HCT116 (cell line): ENCODE measurements at regions not wholly inside any gene's neighbourhood (a gene's known extent, or its start where the extent isn't known, plus 50 kb on each side); places are given as distances from the start of the nearest gene placed in this dataset.

Source experiments
- ATAC-seq: fragments of 200-7000 bp; cut with Tn5 transposase; 2 replicates; pipeline ENCODE4 v1.9.1; 2020; ENCODE audit warnings: mild to moderate bottlenecking, moderate library complexity
- BruUV-seq: library from RNA; stranded (reverse); fragments of 400-500 nt; replicated peaks from 2 replicates; lab custom pipeline; 2021; lab: Mats Ljungman, UMichigan
- CTCF ChIA-PET: fragments of 300-600 bp; sonication (Branson Sonifier 250); formaldehyde crosslinking; loops from one replicate; lab custom pipeline; 2021; ENCODE audit warnings: antibody characterized with exemption; lab: Charles Lee
- POLR2A ChIA-PET: fragments of 300-600, 350-600 bp; sonication (Branson Sonifier 250); formaldehyde crosslinking; loops from one replicate; lab custom pipeline; 2021; ENCODE audit warnings: antibody characterized with exemption; lab: Charles Lee
- RAD21 ChIA-PET, 2 experiments: fragments of 300-600 bp; sonication (Branson Sonifier 250); formaldehyde crosslinking; loops; one replicate each; lab custom pipeline; 2023; ENCODE audit warnings: low total read pairs in 2 of 2; ENCODE audit not compliant: uncharacterized antibody in 2 of 2, unreplicated experiment in 2 of 2, low non-redundant PET in 1 of 2; lab: Charles Lee
- DNase-seq: peaks from one replicate; pipeline ENCODE4 v3.0.0-alpha.2; 2010; ENCODE audit warnings: low read depth, low spot score
- H2AFZ ChIP-seq: fragments of 200-600 bp; shearing (Covaris generic), sonication (generic); 2 replicates; pipeline ENCODE4 v1.6.1; 2017; ENCODE audit warnings: low read depth, mixed run types, mixed read lengths, antibody characterized with exemption, low read length; ENCODE audit not compliant: poor library complexity, severe bottlenecking
- H3K27ac ChIP-seq: 2 replicates; pipeline ENCODE4 v1.5.1; 2012; ENCODE audit warnings: low read depth, low read length
- H3K27me3 ChIP-seq: fragments of 200-600 bp; sonication (generic); 2 replicates; pipeline ENCODE4 v1.6.1; 2016; ENCODE audit warnings: mixed run types, low read length, mixed read lengths; ENCODE audit not compliant: insufficient read depth
- H3K36me3 ChIP-seq, 2 experiments: fragments of 200-500 bp in 1 of 2; fragments of 200-600 bp in 1 of 2; sonication (Bioruptor generic) in 1 of 2; sonication (generic) in 1 of 2; 2 replicates each; pipeline versions ENCODE4 v1.5.1 to v1.6.1; 2014 to 2016; ENCODE audit warnings: low read length in 2 of 2, inconsistent platforms in 1 of 2, mixed read lengths in 1 of 2, mixed run types in 1 of 2; ENCODE audit not compliant: insufficient read depth in 2 of 2, control insufficient read depth in 1 of 2
- H3K4me1 ChIP-seq, 2 experiments: fragments of 200-600 bp in 1 of 2; sonication (generic) in 1 of 2; 2 replicates each; pipeline versions ENCODE4 v1.5.1 to v1.6.1; 2012 to 2017; ENCODE audit warnings: low read length in 2 of 2, inconsistent platforms in 1 of 2, mild to moderate bottlenecking in 1 of 2, mixed read lengths in 1 of 2, mixed run types in 1 of 2, moderate library complexity in 1 of 2; ENCODE audit not compliant: insufficient read depth in 2 of 2, control insufficient read depth in 1 of 2
- H3K4me2 ChIP-seq: fragments of 200-600 bp; sonication (generic); 2 replicates; pipeline ENCODE4 v1.6.1; 2017; ENCODE audit warnings: mixed run types, low read length, mixed read lengths
- H3K4me3 ChIP-seq, 2 experiments: fragments of 200-600 bp in 1 of 2; sonication (generic) in 1 of 2; replicated peaks in 1 of 2; 2 replicates each; pipeline ENCODE4 v1.5.1; 2011 to 2016; ENCODE audit warnings: low read length in 2 of 2, control low read depth in 1 of 2, low read depth in 1 of 2, mild to moderate bottlenecking in 1 of 2, mixed read lengths in 1 of 2, mixed run types in 1 of 2
- H3K79me2 ChIP-seq: fragments of 200-600 bp; sonication (generic); 2 replicates; pipeline ENCODE4 v1.6.1; 2017; ENCODE audit warnings: mild to moderate bottlenecking, mixed run types, low read length, moderate library complexity, mixed read lengths; ENCODE audit not compliant: insufficient read depth
- H3K9ac ChIP-seq: fragments of 200-600 bp; sonication (generic); 2 replicates; pipeline ENCODE4 v1.6.1; 2016; ENCODE audit warnings: low read length, mixed read lengths
- H3K9me2 ChIP-seq: fragments of 200-600 bp; sonication (generic), shearing (Covaris generic); 2 replicates; pipeline ENCODE4 v1.6.1; 2017; ENCODE audit warnings: mixed run types, mild to moderate bottlenecking, moderate library complexity; ENCODE audit not compliant: insufficient read depth
- H3K9me3 ChIP-seq, 2 experiments: fragments of 200-500 bp in 1 of 2; fragments of 200-600 bp in 1 of 2; sonication (Bioruptor generic) in 1 of 2; sonication (generic) in 1 of 2; 2 replicates each; pipeline ENCODE4 v1.6.1; 2014 to 2017; ENCODE audit warnings: low read length in 2 of 2, mixed read lengths in 2 of 2, inconsistent platforms in 1 of 2, low read depth in 1 of 2, mild to moderate bottlenecking in 1 of 2, mixed run types in 1 of 2, moderate library complexity in 1 of 2; ENCODE audit not compliant: control insufficient read depth in 1 of 2, insufficient read depth in 1 of 2
- H4K20me1 ChIP-seq: fragments of 200-600 bp; sonication (generic), shearing (Covaris generic); 2 replicates; pipeline ENCODE4 v1.6.1; 2017; ENCODE audit warnings: mixed run types, mild to moderate bottlenecking, moderate library complexity; ENCODE audit not compliant: insufficient read depth
- ATF3 ChIP-seq: IDR thresholded peaks from 2 replicates; pipeline ENCODE4 v1.6.1; 2012
- CBX3 ChIP-seq: IDR thresholded peaks from 2 replicates; pipeline ENCODE4 v1.6.1; 2012; ENCODE audit warnings: low read depth
- CEBPB ChIP-seq: IDR thresholded peaks from 2 replicates; pipeline ENCODE4 v1.6.1; 2012; ENCODE audit warnings: low read depth
- CTCF ChIP-seq, 3 experiments: fragments of 200-600 bp in 1 of 3; sonication (generic) in 1 of 3; IDR thresholded peaks in 2 of 3; conservative IDR thresholded peaks in 1 of 3; 2 replicates each; pipeline ENCODE4 v1.5.1; 2012 to 2017; ENCODE audit warnings: low read depth in 2 of 3, low read length in 2 of 3, antibody characterized with exemption in 1 of 3, borderline replicate concordance in 1 of 3, control low read depth in 1 of 3, mild to moderate bottlenecking in 1 of 3, mixed read lengths in 1 of 3, mixed run types in 1 of 3, moderate library complexity in 1 of 3; ENCODE audit not compliant: insufficient read depth in 1 of 3
- EZH2phosphoT487 ChIP-seq: fragments of 200-600 bp; IDR thresholded peaks from 2 replicates; pipeline ENCODE4 v1.6.1; 2018; ENCODE audit warnings: antibody characterized with exemption, borderline replicate concordance
- JUND ChIP-seq: IDR thresholded peaks from 2 replicates; pipeline ENCODE4 v1.6.1; 2012
- POLR2A ChIP-seq: IDR thresholded peaks from 2 replicates; pipeline ENCODE4 v1.7.0; 2011; ENCODE audit warnings: borderline replicate concordance; ENCODE audit not compliant: insufficient read depth, insufficient read length; ENCODE audit errors: extremely low read depth
- RAD21 ChIP-seq: IDR thresholded peaks from 2 replicates; pipeline ENCODE4 v1.6.1; 2012; ENCODE audit warnings: low read depth, mild to moderate bottlenecking
- SIN3A ChIP-seq: IDR thresholded peaks from 2 replicates; pipeline ENCODE4 v1.6.1; 2012; ENCODE audit warnings: low read depth
- SP1 ChIP-seq: IDR thresholded peaks from 2 replicates; pipeline ENCODE4 v1.6.1; 2012; ENCODE audit warnings: low read depth
- SRF ChIP-seq: IDR thresholded peaks from 2 replicates; pipeline ENCODE4 v1.6.1; 2012; ENCODE audit warnings: low read depth
- YY1 ChIP-seq: IDR thresholded peaks from 2 replicates; pipeline ENCODE4 v1.6.1; 2011; ENCODE audit warnings: low read length, low read depth, moderate library complexity, mild to moderate bottlenecking; ENCODE audit not compliant: insufficient replicate concordance; ENCODE audit errors: extremely low read depth
- ZBTB33 ChIP-seq: IDR thresholded peaks from 2 replicates; pipeline ENCODE4 v1.6.1; 2011; ENCODE audit warnings: mild to moderate bottlenecking, low read length, moderate library complexity; ENCODE audit not compliant: insufficient replicate concordance; ENCODE audit errors: extremely low read depth
- ZFX ChIP-seq: fragments of 450-650 bp; IDR thresholded peaks from 2 replicates; pipeline ENCODE4 v1.6.1; 2017
- intact Hi-C: fragments of 100-400 bp; cut with micrococcal nuclease; formaldehyde crosslinking; loops from 2 replicates; pipeline ENCODE4 v1.10.0; 2022

GRCh38 chr7:81427461-81427860, 342.4 kb downstream of the HGF start (continued):
- TF ChIP-seq CEBPB, result no peak

- H4K20me1 ChIP-seq, result no peaks in the 10 kb centered on the region
- H3K9me2 ChIP-seq, result no peaks in the 10 kb centered on the region; the same call in 1 of the 2 replicates
- H3K36me3 ChIP-seq, result no peaks in the 10 kb centered on the region
- H3K27ac ChIP-seq, result no peak overlapping the region
- H3K4me1 ChIP-seq, result no peaks in the 10 kb centered on the region
- ATAC-seq (no peak), DNase-seq (no peak)
- TF ChIP-seq POLR2A, result no peak
- TF ChIP-seq YY1, result no peak
- CTCF ChIA-PET, result interaction anchor here (1.8 kb wide), 1 partner anchor 49 kb away, joined by 4 read pairs; no protein-coding TSS in a partner anchor
- no peak overlapping the region for H3K4me2 ChIP-seq
- H3K4me3 ChIP-seq, result no peak overlapping the region
- H2AFZ ChIP-seq, result peak overlapping the region; percentile 7
- H3K9me3 ChIP-seq, result no peaks in the 10 kb centered on the region
- H3K9ac ChIP-seq, result no peak overlapping the region
- RAD21 ChIA-PET, result no interaction called here
- intact Hi-C loops, result no loop called here
- POLR2A ChIA-PET, result no interaction called here
- BruUV-seq, result no TSS peak
- no peaks in the 10 kb centered on the region for H3K79me2 ChIP-seq
- no peaks in the 10 kb centered on the region for H3K27me3 ChIP-seq
These were observed 349.2 kb downstream of the HGF start for GRCh38 chr7:81420526-81421226.

GRCh38 chr7:81419731-81420130, 350.1 kb downstream of the HGF start:
- no peak overlapping the region for H3K4me2 ChIP-seq
- no peak for TF ChIP-seq CTCF (IDR thresholded peaks at IDR 0.05 in 2 of 3, conservative IDR thresholded peaks at IDR 0.05 in 1 of 3; ENCODE audit: borderline replicate concordance in 1 of 3, insufficient read depth in 1 of 3, low read depth in 2 of 3, low read length in 2 of 3)
- TF ChIP-seq RAD21, result no peak
- TF ChIP-seq ZBTB33, result no peak
- no peak for TF ChIP-seq SRF
- TF ChIP-seq JUND, result no peak
- no peak for TF ChIP-seq SIN3A
- no peak for TF ChIP-seq ATF3
- no peak for TF ChIP-seq CBX3
- TF ChIP-seq ZFX, result no peak
- TF ChIP-seq EZH2phosphoT487, result no peak
- TF ChIP-seq YY1, result no peak
- no peak for TF ChIP-seq CEBPB
- TF ChIP-seq SP1, result no peak
- H3K27me3 ChIP-seq, result no peaks in the 10 kb centered on the region
- no peaks in the 10 kb centered on the region for H3K79me2 ChIP-seq
- H3K9me2 ChIP-seq, result no peaks in the 10 kb centered on the region
- POLR2A ChIA-PET, result no interaction called here
- DNase-seq, result no peak
- CTCF ChIA-PET, result interaction anchor here (1.8 kb wide), 1 partner anchor 50 kb away, joined by 4 read pairs; no protein-coding TSS in a partner anchor
- H3K27ac ChIP-seq, result no peak overlapping the region
- 0 out of 4 replicates have a peak, but pooled peaks cover 0 to 1% of the 10 kb centered on the region in 2 experiments for H3K4me1 ChIP-seq
- no peak overlapping the region for H3K9ac ChIP-seq
- intact Hi-C loops, result no loop called here
- H3K9me3 ChIP-seq, result no peaks in the 10 kb centered on the region
- RAD21 ChIA-PET, result no interaction called here
- no TSS peak for BruUV-seq
- H4K20me1 ChIP-seq, result no peaks in the 10 kb centered on the region
- H2AFZ ChIP-seq, result no peak overlapping the region
- no peaks in the 10 kb centered on the region for H3K36me3 ChIP-seq
- ATAC-seq, result no peak
- H3K4me3 ChIP-seq, result no peak overlapping the region
